Kidney epithelial cell (primary cell): ENCODE measurements at regions not wholly inside any gene's neighbourhood (a gene's known extent, or its start where the extent isn't known, plus 50 kb on each side); places are given as distances from the start of the nearest gene placed in this dataset.

ENCODE experiments used
- DNase-seq: peaks from one replicate; pipeline ENCODE4 v3.0.0-alpha.2; 2010; ENCODE audit warnings: low read depth
- H3K27me3 ChIP-seq: 2 replicates; pipeline ENCODE4 v1.6.0; 2011; ENCODE audit warnings: low read length; ENCODE audit not compliant: control insufficient read depth, insufficient read depth
- H3K36me3 ChIP-seq: 2 replicates; pipeline ENCODE4 v1.5.1; 2011; ENCODE audit warnings: low read length; ENCODE audit not compliant: control insufficient read depth, insufficient read depth
- H3K4me3 ChIP-seq: 2 replicates; pipeline ENCODE4 v1.5.1; 2011; ENCODE audit warnings: low read depth, mild to moderate bottlenecking, control low read depth, low read length
- CTCF ChIP-seq: IDR thresholded peaks from 2 replicates; pipeline ENCODE4 v1.5.1; 2011; ENCODE audit warnings: mild to moderate bottlenecking, moderate library complexity, low read length, control low read depth, inconsistent platforms; ENCODE audit not compliant: insufficient read depth, poor library complexity, severe bottlenecking

- H3K36me3 ChIP-seq = no peaks in the 10 kb centered on the region
- no peak for TF ChIP-seq CTCF
- no peaks in the 10 kb centered on the region for H3K27me3 ChIP-seq
- H3K4me3 ChIP-seq = no peak overlapping the region
- peak; percentile 70 for DNase-seq
Observed at GRCh38 chr5:72597456-72597948, 90.3 kb upstream of the ZNF366 start.

- Histone ChIP-seq H3K27me3 (no peaks in the 10 kb centered on the region), H3K4me3 (no peak overlapping the region), H3K36me3 (no peaks in the 10 kb centered on the region)
- DNase-seq = no peak
- TF ChIP-seq CTCF = no peak
Observed at GRCh38 chr5:72596956-72597355, 89.7 kb upstream of the ZNF366 start.

- DNase-seq = no peak
- no peaks in the 10 kb centered on the region for H3K27me3 ChIP-seq
- TF ChIP-seq CTCF = no peak
- no peaks in the 10 kb centered on the region for H3K36me3 ChIP-seq
- H3K4me3 ChIP-seq = no peak overlapping the region
Observed at GRCh38 chr5:72588640-72589039, 81.4 kb upstream of the ZNF366 start.

GRCh38 chr5:72587661-72588308, 80.6 kb upstream of the ZNF366 start:
- TF ChIP-seq CTCF = no peak
- DNase-seq = no peak

GRCh38 chr5:72586788-72587530, 79.7 kb upstream of the ZNF366 start:
- Histone ChIP-seq H3K4me3 (no peak overlapping the region), H3K27me3 (no peaks in the 10 kb centered on the region), H3K36me3 (no peaks in the 10 kb centered on the region)
- no peak for DNase-seq
- no peak for TF ChIP-seq CTCF

More at GRCh38 chr5:72587661-72588308, 80.6 kb upstream of the ZNF366 start:
- Histone ChIP-seq H3K36me3 (no peaks in the 10 kb centered on the region), H3K4me3 (no peak overlapping the region), H3K27me3 (no peaks in the 10 kb centered on the region)
